Fibroblast of pulmonary artery (primary cell): ENCODE measurements at regions not wholly inside any gene's neighbourhood (a gene's known extent, or its start where the extent isn't known, plus 50 kb on each side); places are given as distances from the start of the nearest gene placed in this dataset.

ENCODE experiments used
- DNase-seq: peaks from one replicate; pipeline ENCODE4 v3.0.0-alpha.2; 2010; ENCODE audit warnings: low read depth
- H3K4me3 ChIP-seq: replicated peaks from 2 replicates; pipeline ENCODE4 v1.5.1; 2011; ENCODE audit warnings: low read depth, mild to moderate bottlenecking, control low read depth, low read length, moderate library complexity
- TF ChIP-seq, protein P1 (sequence below): IDR thresholded peaks from 2 replicates; pipeline ENCODE4 v1.5.1; 2011; ENCODE audit warnings: mild to moderate bottlenecking, control low read depth, low read length, inconsistent platforms; ENCODE audit errors: missing control alignments

DNA sequence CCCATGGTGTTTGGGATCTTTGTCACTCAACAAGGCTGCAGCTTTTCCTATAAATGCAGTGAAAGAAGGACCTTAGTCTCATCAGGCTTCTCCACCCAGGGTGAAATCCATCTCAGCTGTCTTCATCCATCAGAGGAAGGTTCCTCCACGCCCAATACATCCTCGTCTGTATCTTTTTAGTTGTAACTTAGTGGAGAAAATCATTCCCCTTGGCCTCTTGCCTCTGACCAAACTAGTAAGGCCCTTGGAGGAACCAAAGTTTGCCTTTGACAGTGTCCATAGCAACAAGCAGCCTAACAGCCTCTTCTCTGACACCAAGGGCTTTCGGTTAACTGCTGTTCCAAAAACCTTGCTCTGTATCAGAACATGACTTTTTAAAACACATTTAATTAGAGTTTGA is 230.3 kb upstream of the ECI2 start:
- TF ChIP-seq, protein P1, sequence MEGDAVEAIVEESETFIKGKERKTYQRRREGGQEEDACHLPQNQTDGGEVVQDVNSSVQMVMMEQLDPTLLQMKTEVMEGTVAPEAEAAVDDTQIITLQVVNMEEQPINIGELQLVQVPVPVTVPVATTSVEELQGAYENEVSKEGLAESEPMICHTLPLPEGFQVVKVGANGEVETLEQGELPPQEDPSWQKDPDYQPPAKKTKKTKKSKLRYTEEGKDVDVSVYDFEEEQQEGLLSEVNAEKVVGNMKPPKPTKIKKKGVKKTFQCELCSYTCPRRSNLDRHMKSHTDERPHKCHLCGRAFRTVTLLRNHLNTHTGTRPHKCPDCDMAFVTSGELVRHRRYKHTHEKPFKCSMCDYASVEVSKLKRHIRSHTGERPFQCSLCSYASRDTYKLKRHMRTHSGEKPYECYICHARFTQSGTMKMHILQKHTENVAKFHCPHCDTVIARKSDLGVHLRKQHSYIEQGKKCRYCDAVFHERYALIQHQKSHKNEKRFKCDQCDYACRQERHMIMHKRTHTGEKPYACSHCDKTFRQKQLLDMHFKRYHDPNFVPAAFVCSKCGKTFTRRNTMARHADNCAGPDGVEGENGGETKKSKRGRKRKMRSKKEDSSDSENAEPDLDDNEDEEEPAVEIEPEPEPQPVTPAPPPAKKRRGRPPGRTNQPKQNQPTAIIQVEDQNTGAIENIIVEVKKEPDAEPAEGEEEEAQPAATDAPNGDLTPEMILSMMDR: no peak
- DNase-seq: no peak
- H3K4me3 ChIP-seq: no peak overlapping the region

DNA sequence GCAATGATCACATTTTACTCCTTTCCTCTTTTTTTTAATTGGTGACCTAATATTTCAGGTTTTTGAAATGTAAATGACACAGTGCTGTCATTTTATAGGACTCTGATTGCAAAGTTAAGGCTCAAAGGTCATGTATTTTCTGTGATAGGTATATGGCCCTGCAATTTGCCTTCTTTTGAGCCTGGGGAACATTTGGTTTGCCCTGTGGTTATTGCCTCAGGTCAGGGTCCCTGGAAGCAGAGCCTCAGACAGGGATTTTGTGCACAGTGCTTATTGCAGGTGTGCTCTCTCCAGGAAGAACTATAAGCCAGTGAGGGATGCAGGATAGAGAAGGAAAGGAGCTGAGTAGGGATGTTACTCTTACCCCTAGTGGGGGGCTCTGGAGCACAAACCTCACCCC is 229.3 kb upstream of the ECI2 start:
- H3K4me3 ChIP-seq: no peak overlapping the region
- TF ChIP-seq, protein P1: no peak
- DNase-seq: no peak

DNA sequence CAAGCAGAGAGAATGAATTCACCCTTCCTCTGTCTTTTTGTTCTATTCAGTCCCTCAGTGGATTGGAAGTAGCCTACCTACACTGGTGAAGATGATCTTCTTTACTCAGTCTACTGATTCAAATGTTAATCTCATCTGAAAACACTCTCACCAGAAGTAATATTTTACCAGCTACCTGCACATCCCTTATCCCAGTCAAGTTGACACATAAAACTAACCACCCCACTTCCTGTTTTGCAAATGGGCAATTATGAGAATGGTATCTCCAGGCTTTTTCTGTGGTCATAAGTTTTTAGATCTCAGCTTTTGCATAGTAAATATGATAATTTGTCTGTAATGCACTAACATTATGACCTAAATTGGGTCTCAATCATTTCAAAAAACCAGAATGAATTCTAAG is 228.8 kb upstream of the ECI2 start:
- TF ChIP-seq, protein P1: no peak
- no peak overlapping the region for H3K4me3 ChIP-seq
- DNase-seq: no peak

DNA sequence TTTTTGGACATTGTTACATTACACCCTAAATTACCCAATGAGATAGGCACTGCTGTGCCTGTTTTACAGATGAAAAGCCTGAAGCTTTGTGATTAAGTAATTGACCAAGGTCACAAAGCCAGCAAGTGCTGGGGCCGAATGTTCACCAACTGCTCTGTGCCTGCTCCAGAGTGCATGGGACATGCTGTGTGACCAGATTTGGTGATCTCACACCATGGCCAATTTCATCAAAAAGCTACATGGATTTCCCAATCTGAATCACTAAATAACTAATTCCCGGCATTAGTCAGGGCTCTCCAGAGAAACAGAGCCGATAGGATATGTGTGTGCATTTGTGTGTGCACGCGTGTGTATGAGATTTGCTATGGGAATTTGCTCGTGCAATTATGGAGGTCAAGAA is 228.3 kb upstream of the ECI2 start:
- H3K4me3 ChIP-seq: no peak overlapping the region
- no peak for DNase-seq
- TF ChIP-seq, protein P1: no peak

DNA sequence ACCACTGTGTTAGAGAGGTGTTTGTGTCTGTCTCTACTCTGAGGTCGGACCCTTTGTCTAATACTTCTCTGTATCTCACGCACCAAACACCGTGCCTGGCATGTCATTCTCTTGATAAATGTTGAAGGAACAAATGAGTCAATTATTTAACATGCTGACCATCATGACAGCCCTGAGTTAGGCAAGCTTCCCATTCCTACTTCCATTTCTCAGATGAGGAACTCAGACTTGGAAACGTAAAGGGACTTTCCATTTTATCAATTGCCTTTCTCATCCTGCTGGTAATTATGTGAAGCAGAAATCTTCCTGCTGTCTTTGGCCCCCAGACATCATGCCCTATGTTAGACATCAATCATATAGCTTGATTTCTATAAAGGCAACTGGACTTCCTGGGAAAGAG is 227.0 kb upstream of the ECI2 start:
- DNase-seq: no peak
- TF ChIP-seq, protein P1: no peak

DNA sequence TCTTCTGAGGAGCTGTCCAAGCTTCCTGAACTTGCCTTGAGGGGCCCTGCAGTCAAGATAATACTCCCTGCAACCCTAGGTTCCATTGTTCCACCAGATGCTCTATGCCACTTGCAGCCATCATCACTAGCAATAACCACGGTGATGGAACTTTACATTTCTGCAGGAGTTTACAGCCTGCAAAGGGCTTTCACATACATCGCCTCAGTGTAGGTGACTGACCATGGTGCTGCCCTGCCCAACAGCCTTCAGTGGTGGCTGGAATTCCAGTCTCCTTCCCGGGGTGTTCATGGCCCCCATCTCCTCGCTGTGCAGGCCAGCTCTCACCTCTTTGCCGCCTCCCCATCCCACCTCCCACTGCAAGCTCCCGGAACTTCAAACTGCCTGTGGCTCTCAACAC is 225.5 kb upstream of the ECI2 start:
- DNase-seq: no peak
- TF ChIP-seq, protein P1: no peak
- no peak overlapping the region for H3K4me3 ChIP-seq

More for the DNA sequence above, 227.0 kb upstream of the ECI2 start:
- no peak overlapping the region for H3K4me3 ChIP-seq

DNA sequence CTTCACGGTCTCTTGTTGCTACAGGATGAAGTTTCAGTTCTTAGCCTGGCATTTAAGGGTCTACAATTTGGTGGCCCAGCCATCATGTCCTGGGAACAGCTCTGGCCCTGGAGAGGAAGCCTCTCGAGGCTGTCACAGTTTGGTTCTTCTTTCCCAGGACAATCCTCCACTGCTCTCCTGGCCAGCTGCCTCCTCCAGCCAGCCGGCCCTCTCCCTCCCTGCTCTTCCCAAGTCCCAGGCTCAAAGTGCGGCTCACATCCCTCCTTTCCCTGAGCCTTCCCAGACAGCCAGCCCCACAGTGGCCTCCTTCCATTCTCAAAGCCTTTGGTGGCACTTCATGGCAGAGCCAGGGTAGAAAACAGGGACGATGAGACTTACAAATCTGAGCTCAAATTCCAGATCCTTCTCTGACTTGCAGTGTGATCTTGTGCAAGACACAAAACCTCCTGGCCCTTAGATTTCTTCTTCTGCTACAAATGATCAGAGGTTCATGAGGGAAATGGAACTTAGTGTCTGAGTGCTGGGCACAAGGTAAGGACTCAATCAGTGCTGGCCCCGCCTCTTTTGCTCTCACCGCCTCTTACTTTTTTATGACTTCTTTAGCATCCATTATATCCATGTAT is 223.8 kb upstream of the ECI2 start:
- H3K4me3 ChIP-seq: no peak overlapping the region
- DNase-seq: no peak

More for the DNA sequence above, 223.8 kb upstream of the ECI2 start:
- TF ChIP-seq, protein P1: no peak
